ENCODE measurements at regions not wholly inside any gene's neighbourhood (a gene's known extent, or its start where the extent isn't known, plus 50 kb on each side); places are given as distances from the start of the nearest gene placed in this dataset.

- DNase-seq (ENCODE audit: low read depth in 3 of 3, low spot score in 1 of 3): no peak
These were observed 128.1 kb upstream of the RPS23 start for GRCh38 chr5:82406205-82406773.

- DNase-seq (ENCODE audit: low read depth in 3 of 3, low spot score in 1 of 3): no peak
These were observed 127.6 kb upstream of the RPS23 start for GRCh38 chr5:82405618-82406204.

- no peak for DNase-seq (ENCODE audit: low read depth in 3 of 3, low spot score in 1 of 3)
These were observed 127.0 kb upstream of the RPS23 start for GRCh38 chr5:82405161-82405560.

- DNase-seq (ENCODE audit: low read depth in 3 of 3, low spot score in 1 of 3): no peak
These were observed 126.3 kb upstream of the RPS23 start for GRCh38 chr5:82404382-82404945.

- DNase-seq (ENCODE audit: low read depth in 3 of 3, low spot score in 1 of 3): no peak
These were observed 125.6 kb upstream of the RPS23 start for GRCh38 chr5:82403724-82404123.

- no peak for DNase-seq (ENCODE audit: low read depth in 3 of 3, low spot score in 1 of 3)
These were observed 124.9 kb upstream of the RPS23 start for GRCh38 chr5:82403026-82403425.

- no peak for DNase-seq (ENCODE audit: low read depth in 3 of 3, low spot score in 1 of 3)
These were observed 121.0 kb upstream of the RPS23 start for GRCh38 chr5:82399111-82399510.

GRCh38 chr5:82397741-82398320, 119.7 kb upstream of the RPS23 start:
- DNase-seq (ENCODE audit: low read depth in 3 of 3, low spot score in 1 of 3): no peak

- no peak for DNase-seq (ENCODE audit: low read depth in 3 of 3, low spot score in 1 of 3)
These were observed 118.8 kb upstream of the RPS23 start for GRCh38 chr5:82396871-82397514.

- no peak for DNase-seq (ENCODE audit: low read depth in 3 of 3, low spot score in 1 of 3)
These were observed 118.2 kb upstream of the RPS23 start for GRCh38 chr5:82396396-82396795.

- DNase-seq (ENCODE audit: low read depth in 3 of 3, low spot score in 1 of 3): no peak
These were observed 115.8 kb upstream of the RPS23 start for GRCh38 chr5:82393951-82394350.

- DNase-seq (ENCODE audit: low read depth in 3 of 3, low spot score in 1 of 3): no peak
These were observed 111.9 kb upstream of the RPS23 start for GRCh38 chr5:82390088-82390487.

GRCh38 chr5:82389347-82389746, 111.2 kb upstream of the RPS23 start:
- DNase-seq (ENCODE audit: low read depth in 3 of 3, low spot score in 1 of 3): no peak

- no peak for DNase-seq (ENCODE audit: low read depth in 3 of 3, low spot score in 1 of 3)
These were observed 110.0 kb upstream of the RPS23 start for GRCh38 chr5:82388181-82388580.

GRCh38 chr5:82387819-82388166, 109.6 kb upstream of the RPS23 start:
- no peak for DNase-seq (ENCODE audit: low read depth in 3 of 3, low spot score in 1 of 3)

- DNase-seq (ENCODE audit: low read depth in 3 of 3, low spot score in 1 of 3): no peak
These were observed 109.1 kb upstream of the RPS23 start for GRCh38 chr5:82387001-82387818.

- DNase-seq (ENCODE audit: low read depth in 3 of 3, low spot score in 1 of 3): no peak
These were observed 108.4 kb upstream of the RPS23 start for GRCh38 chr5:82386576-82386975.

- DNase-seq (ENCODE audit: low read depth in 3 of 3, low spot score in 1 of 3): no peak
These were observed 106.0 kb upstream of the RPS23 start for GRCh38 chr5:82384034-82384750.

- no peak for DNase-seq (ENCODE audit: low read depth in 3 of 3, low spot score in 1 of 3)
These were observed 103.4 kb upstream of the RPS23 start for GRCh38 chr5:82381591-82381990.

GRCh38 chr5:82376307-82376706, 98.2 kb upstream of the RPS23 start:
- no peak for DNase-seq (ENCODE audit: low read depth in 3 of 3, low spot score in 1 of 3)

Data from stimulated activated CD4-positive, alpha-beta T cell treated with anti-CD3 and anti-CD28 coated beads, TNF-alpha, amount 100 ng/mL, for 1 hour (primary cell).